GM21360 (cell line): ENCODE measurements at regions not wholly inside any gene's neighbourhood (a gene's known extent, or its start where the extent isn't known, plus 50 kb on each side); places are given as distances from the start of the nearest gene placed in this dataset.
"Not testable (repeated sequence)": the region's sequence is repeated elsewhere in the genome, so short reads cannot be mapped to it uniquely, and the experiment has no call there.

ENCODE experiments used
- ATAC-seq: cut with Tn5 transposase; IDR thresholded peaks from one replicate; pipeline ENCODE4 v1.9.1; 2021; ENCODE audit warnings: mild to moderate bottlenecking, moderate library complexity; ENCODE audit not compliant: unreplicated experiment

GRCh38 chr10:114872519-114873087, 51.0 kb downstream of the FHIP2A start:
- no peak for ATAC-seq

GRCh38 chr10:114874827-114875411, 53.3 kb downstream of the FHIP2A start:
- ATAC-seq = peak; percentile 34

- ATAC-seq = not testable (repeated sequence)
Measured at GRCh38 chr10:114875590-114876081, 54.1 kb downstream of the FHIP2A start.

GRCh38 chr10:114876169-114876568, 54.6 kb downstream of the FHIP2A start:
- no peak for ATAC-seq

GRCh38 chr10:114876602-114877300, 55.2 kb downstream of the FHIP2A start:
- ATAC-seq = peak; percentile 81

GRCh38 chr10:114877301-114877644, 55.7 kb downstream of the FHIP2A start:
- no peak for ATAC-seq

- no peak for ATAC-seq
Measured at GRCh38 chr10:114879093-114879492, 57.5 kb downstream of the FHIP2A start.

GRCh38 chr10:114879541-114880158, 58.1 kb downstream of the FHIP2A start:
- peak; percentile 60 for ATAC-seq

GRCh38 chr10:114881417-114881816, 56.6 kb upstream of the TRUB1 start:
- no peak for ATAC-seq

- ATAC-seq = no peak
Measured at GRCh38 chr10:114881901-114882300, 56.1 kb upstream of the TRUB1 start.

- ATAC-seq = no peak
Measured at GRCh38 chr10:114885443-114885842, 52.6 kb upstream of the TRUB1 start.
